Activated T-helper 1 cell treated with Interleukin-2 at 50 U/mL for 16 hours (primary cell): ENCODE measurements at regions not wholly inside any gene's neighbourhood (a gene's known extent, or its start where the extent isn't known, plus 50 kb on each side); places are given as distances from the start of the nearest gene placed in this dataset.

ENCODE experiments used
- DNase-seq: peaks from one replicate; pipeline ENCODE4 v3.0.0-alpha.2; 2020; ENCODE audit warnings: low read depth

GRCh38 chr2:196316050-196316430 is 144.7 kb upstream of the STK17B start:
- no peak for DNase-seq

- no peak for DNase-seq
Observed at GRCh38 chr2:196318517-196319377, 147.4 kb upstream of the STK17B start.

- DNase-seq, result no peak
Observed at GRCh38 chr2:196322973-196323810, 151.8 kb upstream of the STK17B start.

GRCh38 chr2:196324211-196324610 is 152.8 kb upstream of the STK17B start:
- DNase-seq, result no peak

- DNase-seq, result no peak
Observed at GRCh38 chr2:196328088-196328680, 156.8 kb upstream of the STK17B start.

GRCh38 chr2:196329959-196330358 is 158.6 kb upstream of the STK17B start:
- DNase-seq, result no peak

GRCh38 chr2:196330645-196331044 is 159.3 kb upstream of the STK17B start:
- DNase-seq, result no peak

- no peak for DNase-seq
Observed at GRCh38 chr2:196331143-196331542, 159.8 kb upstream of the STK17B start.

- no peak for DNase-seq
Observed at GRCh38 chr2:196331851-196332250, 160.5 kb upstream of the STK17B start.

GRCh38 chr2:196333397-196333796 is 162.0 kb upstream of the STK17B start:
- DNase-seq, result no peak

GRCh38 chr2:196334710-196335109 is 163.3 kb upstream of the STK17B start:
- no peak for DNase-seq

- no peak for DNase-seq
Observed at GRCh38 chr2:196335221-196335634, 163.8 kb upstream of the STK17B start.

GRCh38 chr2:196336207-196336606 is 164.8 kb upstream of the STK17B start:
- DNase-seq, result no peak

GRCh38 chr2:196336715-196337114 is 165.3 kb upstream of the STK17B start:
- DNase-seq, result no peak

GRCh38 chr2:196337208-196337953 is 166.0 kb upstream of the STK17B start:
- no peak for DNase-seq

- no peak for DNase-seq
Observed at GRCh38 chr2:196338440-196338839, 167.1 kb upstream of the STK17B start.

GRCh38 chr2:196341277-196341841 is 170.0 kb upstream of the STK17B start:
- no peak for DNase-seq

GRCh38 chr2:196344397-196344796 is 173.0 kb upstream of the STK17B start:
- no peak for DNase-seq

- DNase-seq, result no peak
Observed at GRCh38 chr2:196353717-196354116, 182.3 kb upstream of the STK17B start.

GRCh38 chr2:196354186-196354585 is 182.8 kb upstream of the STK17B start:
- no peak for DNase-seq

GRCh38 chr2:196356332-196356731 is 185.0 kb upstream of the STK17B start:
- no peak for DNase-seq

- no peak for DNase-seq
Observed at GRCh38 chr2:196360650-196361049, 189.3 kb upstream of the STK17B start.
